HG03139 (cell line): ENCODE measurements at regions not wholly inside any gene's neighbourhood (a gene's known extent, or its start where the extent isn't known, plus 50 kb on each side); places are given as distances from the start of the nearest gene placed in this dataset.
"Not testable (repeated sequence)": the region's sequence is repeated elsewhere in the genome, so short reads cannot be mapped to it uniquely, and the experiment has no call there.

Source experiments
- ATAC-seq: cut with Tn5 transposase; IDR thresholded peaks from one replicate; pipeline ENCODE4 v1.9.1; 2021; ENCODE audit not compliant: unreplicated experiment

DNA sequence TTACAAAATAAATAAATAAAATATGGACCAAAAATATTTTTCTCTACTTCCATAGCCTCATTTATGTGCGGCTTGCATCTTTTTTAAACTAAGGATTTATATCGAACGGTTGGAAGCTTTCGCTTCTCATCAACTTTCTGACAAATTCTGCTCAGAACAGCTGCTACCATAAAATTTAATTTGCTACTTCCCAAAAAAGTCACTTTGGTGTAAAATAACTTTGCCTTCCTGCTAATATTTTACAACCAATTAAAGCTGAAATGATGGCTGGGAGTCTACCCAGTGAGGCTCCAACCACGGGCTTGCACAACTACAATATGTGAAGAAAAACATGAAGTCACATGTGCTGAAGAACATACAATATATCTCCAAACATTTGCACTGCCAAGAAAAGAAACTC lies 253.1 kb upstream of the NEBL start:
- ATAC-seq: no peak

DNA sequence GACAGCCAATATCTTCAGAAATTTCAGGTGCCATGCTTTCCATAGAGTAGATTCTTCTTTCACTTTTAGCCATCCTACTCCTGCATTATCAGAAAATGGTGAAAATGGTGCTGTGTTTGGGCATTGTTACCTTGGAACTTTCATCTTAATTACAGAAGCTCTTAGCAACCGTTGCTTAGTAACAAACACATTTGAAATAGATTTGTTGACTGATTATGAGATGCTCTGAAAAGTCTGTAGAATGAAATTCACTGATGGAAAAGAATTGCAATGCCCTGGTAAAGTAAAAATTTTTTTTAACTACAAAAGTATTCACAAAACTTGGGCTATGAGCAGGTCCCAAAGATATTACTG lies 249.3 kb upstream of the NEBL start:
- ATAC-seq: no peak

DNA sequence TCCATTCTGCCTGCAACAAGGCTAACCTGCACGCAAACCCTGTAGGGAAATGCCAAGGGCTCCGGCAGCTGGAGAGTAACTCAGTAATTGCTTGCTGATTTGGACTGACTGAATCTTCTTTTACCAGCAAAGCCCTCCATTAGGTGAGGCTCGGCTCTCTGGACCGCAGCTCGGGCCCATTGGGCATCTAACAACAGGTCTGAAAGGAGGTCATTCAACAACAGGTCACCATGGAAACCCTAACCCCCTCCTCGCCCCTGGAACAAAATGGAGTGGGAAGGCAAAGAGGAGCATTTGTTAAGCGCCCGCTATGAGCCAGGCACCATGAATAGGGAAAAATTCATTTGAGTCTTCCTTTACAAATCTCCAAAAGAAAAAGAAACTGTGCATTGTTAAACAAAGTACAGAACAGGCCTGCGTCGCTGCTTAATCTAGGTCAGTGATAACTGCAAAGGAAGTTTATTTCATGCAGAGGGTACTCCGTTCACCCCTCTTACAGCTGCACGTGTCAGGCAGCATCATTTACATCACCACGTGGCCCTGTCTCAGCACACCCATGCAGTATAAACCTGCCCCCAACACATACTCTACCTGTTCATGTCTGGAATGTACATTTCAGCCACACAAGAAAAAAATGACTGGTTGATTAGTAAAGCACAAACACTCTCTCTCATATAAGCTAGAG lies 248.8 kb upstream of the NEBL start:
- ATAC-seq: no peak

DNA sequence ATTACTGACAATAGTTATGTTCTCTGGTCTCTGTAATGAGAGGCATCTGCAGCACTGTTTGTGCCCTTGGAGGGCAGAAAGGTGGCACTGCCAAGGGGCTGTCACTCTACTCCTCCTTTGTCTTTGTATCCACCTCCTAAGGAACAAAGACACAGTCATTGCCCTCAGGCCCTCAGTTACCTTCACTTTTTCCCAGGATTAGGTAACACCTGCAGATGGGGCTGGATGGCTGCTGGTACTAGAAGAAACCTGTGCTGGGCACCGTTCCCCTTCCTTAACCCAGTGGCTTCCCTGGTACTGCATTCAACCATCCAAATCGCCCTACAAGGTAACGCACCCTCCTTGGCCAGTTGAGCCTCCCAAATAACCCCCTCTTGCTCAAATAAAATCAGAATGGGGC lies 246.9 kb upstream of the NEBL start:
- ATAC-seq: no peak

DNA sequence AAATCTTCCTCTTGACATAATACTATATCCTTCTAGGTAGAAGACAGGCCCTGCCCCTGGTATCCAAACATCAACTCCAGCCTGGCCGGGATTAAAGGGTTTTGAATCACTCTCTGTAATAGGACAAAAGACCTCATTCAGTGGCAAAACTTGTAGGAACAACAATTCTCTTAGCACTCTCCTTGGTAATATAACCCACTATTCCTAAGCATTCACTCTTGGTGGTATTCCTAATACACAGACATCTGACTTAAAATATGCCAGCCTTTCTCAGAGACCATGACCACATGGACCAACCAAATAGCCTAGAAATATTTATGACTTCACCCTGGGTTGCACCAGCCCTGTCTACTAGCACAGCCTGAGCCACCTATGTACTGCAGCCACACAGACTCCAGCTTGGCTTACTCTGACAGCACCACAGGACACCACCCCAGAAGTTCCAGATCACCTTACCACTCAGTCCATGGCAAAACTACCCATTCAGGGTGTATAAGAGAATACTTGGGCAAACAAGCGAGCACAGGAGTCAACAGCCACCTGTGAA lies 244.9 kb upstream of the NEBL start:
- ATAC-seq: no peak

DNA sequence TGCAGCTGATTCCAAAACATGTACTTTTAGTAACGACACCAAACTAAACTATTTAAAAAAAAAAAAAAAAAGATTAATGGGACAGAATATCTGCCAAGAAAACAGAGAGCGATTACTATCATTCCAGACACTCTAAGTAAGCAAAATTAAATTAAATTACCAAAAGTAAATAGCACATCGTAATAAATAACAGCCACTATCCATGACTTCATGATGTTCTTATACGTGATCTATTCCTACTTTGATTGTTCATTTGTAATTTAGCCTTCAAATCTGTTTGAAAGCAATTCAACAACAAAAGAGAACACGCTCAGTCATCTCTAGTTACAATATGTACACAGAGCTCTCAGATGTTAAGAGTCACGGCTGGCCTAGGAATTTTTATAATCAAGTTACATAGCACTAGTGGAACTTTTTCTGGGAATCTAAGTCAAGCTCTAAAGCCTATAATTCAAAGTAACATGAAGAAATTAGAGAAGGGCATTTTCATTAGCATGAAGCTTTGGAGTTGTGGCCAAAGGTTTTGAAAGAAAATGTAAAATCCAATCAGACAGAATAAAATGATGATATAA lies 241.7 kb upstream of the NEBL start:
- no peak for ATAC-seq

DNA sequence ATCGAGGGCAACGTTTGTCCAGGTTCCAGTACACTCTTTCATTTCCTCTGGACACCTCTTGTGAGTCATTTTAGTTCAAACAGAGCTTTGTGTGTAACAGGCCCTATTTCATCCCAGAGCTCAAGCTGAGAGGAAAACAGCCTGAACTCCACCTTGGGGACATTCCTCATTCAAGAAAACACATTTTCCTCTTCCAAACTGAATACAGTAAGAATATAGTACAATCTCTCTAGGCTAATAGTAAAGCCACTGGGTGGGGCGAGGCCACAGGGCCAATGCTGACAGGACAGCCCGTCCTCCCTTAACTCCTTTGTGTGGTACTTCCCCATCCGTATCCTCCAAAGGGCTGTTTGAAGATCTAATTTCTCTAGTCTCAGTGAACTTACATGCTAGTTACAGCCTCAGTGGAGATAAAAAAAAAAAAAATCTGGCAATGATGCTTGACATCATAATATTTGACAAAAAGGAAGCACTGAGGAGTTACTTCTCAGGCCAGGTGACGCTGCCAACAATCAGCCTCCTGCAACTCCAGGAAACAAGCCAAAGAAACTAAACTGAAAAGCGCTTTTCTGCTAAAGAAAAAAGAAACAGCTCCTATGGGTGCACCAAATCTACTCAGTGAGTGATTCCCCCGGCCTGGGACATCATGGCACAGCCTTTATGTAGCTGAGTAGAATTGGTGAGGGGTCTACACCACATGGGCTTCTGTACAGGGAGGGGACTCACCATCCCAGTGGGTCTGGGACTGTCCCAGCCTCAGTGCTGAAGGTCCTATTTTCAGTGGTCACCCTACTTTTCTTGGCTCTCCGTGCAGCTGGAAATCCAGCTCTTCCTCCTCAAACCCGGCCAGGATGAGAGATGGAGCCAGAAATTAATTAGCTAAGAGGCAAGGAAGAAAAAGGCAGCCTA lies 238.2 kb upstream of the NEBL start:
- ATAC-seq: no peak

DNA sequence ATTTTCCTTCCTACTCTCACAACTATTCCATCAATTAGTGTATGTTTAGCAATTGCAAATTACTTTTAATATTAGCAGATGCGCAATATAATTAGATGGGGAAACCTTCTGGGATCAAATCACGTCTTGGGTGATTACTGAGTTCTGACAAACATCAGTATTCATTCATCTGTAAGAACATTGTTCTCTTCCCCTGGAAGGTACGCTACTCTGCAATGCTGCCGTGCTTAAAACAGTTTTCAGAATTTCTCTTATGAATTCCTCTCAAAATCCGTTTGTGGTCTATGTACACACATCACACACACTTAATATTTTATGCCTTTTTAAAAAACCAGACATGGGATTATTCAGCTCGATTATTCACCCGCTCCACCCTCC lies 237.5 kb upstream of the NEBL start:
- no peak for ATAC-seq

DNA sequence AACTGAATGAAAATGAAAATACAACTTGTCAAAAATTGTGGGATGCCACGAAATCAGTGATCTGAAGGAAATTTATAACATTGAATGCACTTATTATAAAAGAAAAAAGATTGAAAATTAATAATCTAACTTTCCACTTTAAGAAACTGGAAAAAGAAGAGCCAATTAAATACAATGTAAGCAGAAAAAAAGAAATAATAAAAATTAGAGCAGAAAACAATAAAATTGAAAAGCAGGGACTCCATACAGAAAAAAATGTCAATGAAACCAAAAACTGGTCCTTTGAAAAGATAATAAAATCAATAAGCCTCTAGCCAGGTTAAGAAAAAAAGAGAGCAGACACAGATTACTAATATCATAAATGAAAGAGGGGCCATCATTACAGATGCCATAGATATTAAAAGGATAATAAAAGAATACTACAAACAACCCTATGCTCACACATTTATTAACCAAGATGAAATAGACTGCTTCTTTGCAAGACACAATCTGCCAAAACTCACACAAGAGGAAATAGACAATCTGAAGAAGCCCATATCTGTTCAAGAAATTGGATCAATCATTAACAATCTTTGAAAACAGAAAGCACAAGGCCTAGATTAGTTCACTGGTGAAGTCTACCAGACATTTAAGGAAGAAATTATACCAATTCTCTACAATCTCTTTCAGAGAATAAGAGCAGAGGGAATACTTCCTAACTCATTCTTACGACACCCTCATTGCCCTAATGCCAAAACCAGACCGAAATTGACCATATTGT lies 233.8 kb upstream of the NEBL start:
- no peak for ATAC-seq

DNA sequence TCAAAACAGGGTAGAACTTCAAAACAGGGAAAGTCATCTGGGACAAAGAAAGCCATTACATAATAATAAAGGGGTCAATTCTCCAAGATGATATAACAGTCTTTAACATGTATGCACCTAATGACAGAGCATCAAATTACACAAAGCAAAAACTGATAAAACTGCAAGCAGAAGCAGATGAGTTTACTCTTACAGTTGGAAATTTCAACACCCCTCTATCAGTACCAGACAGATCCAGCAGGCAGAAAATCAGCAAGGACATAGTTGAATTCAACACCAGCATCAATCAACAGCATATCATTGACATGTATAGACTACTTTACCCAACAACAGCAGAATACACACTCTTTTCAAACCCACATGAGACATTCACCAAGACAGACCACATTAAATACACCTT lies 233.0 kb upstream of the NEBL start:
- ATAC-seq: no peak

DNA sequence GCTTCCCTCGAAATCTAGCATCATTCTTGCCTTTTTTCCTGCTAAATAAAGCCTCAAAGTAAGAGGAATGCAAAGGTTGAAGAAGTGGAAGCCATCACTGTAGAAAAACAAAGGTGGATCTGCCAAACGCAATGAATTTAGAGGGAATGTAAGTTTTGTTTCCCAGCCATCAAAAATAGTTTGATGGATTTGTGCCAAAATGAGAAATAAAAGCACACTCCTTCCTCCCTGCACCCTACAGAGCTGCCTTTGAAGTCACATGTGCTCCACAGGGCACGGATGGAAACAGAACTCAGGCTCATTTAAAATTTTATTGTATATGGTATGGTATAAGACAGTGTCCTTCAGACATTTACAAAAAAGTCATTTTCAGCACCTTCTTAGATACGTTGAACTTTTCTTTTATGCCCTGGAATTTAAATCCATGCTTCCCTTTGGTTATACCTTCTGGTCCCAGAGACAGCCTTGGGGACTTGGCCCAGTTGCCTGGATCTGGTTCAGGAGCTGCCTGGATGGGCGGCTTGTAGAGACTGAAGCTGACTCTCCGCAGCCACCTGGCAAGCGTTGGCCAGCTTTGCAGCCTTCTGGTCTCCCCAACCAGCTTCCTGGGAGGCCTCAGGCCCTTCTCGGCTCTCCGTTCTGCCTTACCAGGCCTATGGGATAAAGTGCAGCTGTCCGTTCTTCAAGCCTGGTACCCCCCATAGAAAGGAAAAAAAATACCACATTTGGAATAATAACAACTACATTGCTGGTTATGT lies 228.5 kb upstream of the NEBL start:
- ATAC-seq: no peak

DNA sequence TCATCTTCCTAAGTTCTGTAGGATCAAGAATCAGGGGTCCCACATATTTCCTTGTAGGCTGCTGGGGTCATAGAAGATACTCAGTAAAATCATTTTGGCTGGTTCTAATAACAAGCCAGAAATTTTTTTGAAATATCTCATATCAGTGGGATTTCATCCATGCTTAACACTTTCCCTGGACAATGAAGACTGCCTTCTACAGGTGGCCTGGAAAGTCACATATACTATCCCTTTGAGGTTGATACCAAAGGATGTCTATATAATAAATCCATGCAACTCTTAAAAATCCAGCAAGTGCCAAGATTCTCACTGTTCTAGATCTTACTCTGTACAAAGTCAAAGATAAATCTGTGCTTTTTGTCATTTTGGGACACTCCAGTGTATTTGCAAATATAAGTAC lies 225.8 kb upstream of the NEBL start:
- ATAC-seq: no peak

DNA sequence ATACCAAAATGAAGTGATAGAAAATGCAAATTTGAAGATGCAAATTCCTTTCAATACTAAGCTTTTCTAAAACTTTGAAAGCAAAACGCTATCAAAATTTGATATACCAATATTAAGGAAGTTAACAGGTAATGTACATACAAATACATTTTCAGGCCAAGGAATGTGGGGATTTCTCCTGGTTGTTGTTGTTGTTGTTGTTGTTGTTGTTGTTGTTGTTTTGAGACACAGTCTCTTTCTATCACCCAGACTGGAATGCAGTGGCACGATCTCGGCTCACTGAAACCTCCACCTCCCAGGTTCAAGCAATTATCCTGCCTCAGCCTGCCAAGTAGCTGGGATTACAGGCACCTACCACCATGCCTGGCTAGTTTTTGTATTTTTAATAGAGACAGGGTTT lies 224.7 kb upstream of the NEBL start:
- ATAC-seq: not testable (repeated sequence)

DNA sequence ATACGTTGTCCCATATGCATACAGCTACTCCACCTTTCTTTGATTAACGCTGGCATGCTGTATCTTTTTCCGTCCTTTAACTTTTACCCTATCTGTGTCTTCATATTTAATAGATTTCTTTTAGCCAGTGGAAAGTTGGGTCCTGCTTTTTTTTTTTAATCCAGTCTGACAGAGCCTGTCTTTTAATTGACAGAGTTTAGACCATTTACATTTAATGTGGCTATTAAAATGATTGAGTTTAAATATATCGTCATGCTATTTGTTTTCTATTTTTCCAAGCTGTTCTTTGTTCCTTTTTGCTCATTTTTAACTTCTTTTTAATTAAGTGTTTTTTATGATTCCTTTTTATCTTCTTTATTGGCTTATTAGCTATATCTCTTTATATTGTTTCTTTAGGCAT lies 217.6 kb upstream of the NEBL start:
- ATAC-seq: no peak

DNA sequence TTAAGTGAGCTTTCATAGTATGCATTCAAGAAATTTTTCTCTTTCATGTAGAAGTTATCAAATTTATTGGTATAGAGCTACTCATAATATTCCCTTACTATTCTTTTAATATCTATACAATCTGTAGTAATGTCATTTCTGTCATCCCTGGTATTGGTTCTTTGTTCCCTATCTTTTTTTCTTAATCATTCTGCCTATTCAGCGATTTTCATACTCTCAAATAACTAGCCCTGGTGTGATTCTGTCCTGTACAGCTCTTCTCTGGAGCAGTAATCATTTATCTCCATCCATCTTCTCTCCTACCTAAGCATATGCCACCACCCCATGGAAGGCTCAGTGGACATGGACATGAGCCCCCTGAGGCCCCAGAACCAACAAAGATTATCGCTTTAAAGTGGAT lies 213.2 kb upstream of the NEBL start:
- ATAC-seq: no peak

DNA sequence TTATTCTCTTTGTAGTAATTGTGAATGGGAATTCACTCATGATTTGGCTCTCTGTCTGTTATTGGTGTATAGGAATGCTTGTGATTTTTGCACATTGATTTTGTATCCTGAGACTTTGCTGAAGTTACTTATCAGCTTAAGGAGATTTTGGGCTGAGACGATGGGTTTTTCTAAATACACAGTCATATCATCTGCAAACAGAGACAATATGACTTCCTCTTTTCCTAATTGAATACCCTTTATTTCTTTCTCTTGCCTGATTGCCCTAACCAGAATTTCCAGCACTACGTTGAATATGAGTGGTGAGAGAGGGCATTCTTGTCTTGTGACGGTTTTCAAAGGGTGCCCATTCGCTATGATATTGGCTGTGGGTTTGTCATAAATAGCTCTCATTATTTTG lies 209.8 kb upstream of the NEBL start:
- not testable (repeated sequence) for ATAC-seq

DNA sequence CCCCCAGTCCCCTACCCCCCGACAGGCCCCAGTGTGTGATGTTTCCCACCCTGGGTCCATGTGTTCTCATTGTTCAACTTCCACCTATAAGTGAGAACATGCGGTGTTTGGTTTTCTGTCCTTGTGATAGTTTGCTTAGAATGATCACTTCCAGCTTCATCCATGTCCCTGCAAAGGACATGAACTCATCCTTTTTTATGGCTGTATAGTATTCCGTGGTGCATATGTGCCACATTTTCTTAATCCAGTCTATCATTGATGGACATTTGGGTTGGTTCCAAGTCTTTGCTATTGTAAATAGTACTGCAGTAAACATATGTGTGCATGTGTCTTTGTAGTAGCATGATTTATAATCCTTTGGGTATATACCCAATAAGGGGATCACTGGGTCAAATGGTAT lies 208.2 kb upstream of the NEBL start:
- ATAC-seq: not testable (repeated sequence)

DNA sequence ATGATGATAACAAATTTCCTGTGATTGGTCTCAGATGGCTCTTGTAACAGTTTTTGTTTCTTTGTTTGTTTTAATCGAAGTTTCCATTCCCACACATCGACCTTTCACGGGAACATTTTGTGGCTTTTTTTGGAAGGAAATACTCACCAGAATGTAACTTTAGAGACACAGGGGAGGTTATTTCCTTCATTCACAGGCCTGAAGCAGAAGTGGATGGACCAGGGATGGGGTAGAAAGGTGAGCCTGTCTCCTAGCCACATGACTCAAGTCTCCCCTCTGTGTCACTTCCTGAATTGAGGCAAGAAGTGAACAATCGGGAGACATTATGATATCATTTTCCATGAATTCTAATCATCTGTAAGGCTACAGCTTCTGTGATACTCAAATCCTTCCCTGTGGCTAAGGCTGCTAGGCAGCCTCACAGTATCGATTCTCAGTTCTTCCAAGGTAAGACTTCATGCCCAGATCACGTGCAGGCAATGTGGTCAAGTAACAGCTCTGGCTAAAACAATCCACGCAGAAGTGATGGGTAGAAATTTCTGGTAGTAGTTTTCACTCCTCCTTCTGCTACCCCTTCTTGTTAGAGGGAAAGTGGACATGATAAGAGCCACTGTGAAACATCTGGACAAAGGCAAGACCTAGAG lies 203.9 kb upstream of the NEBL start:
- ATAC-seq: no peak

DNA sequence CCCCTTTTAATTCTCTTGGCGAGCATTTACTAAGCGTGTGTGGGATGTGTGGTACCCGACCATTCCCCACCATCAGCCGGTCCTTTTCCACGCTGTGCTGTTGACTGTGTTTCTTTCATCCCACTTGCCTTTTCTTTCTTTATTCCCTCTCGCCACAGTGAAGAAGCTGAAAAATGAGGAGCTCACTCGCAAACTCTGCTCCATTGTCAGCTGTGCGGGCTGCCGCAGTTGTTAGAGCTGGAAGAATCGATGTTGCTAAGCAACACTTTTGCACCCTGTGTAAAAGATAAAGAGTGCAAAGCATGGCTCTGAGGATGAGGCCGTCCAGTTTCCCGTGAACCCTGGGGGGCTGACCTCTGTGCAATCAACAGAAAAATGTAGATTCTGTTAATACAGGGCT lies 203.1 kb upstream of the NEBL start:
- no peak for ATAC-seq
